ENCODE measurements at regions not wholly inside any gene's neighbourhood (a gene's known extent, or its start where the extent isn't known, plus 50 kb on each side); places are given as distances from the start of the nearest gene placed in this dataset.

- no peak overlapping the region for H3K4me3 ChIP-seq
- ATAC-seq (no peak), DNase-seq (ENCODE audit: low read depth in 1 of 2, low spot score in 1 of 2) (no peak), FAIRE-seq (no peak)
- no peak for TF ChIP-seq RFX5 (IDR thresholded peaks at IDR 0.05)
- TF ChIP-seq TP53 (CRISPR knock-in tag; IDR thresholded peaks at IDR 0.05): no peak
- no peak for TF ChIP-seq PHF8 (IDR thresholded peaks at IDR 0.05; ENCODE audit: borderline replicate concordance, low read depth)
- no peak for TF ChIP-seq BHLHE40 (IDR thresholded peaks at IDR 0.05; ENCODE audit: low read depth, low read length)
- TF ChIP-seq, protein P1, sequence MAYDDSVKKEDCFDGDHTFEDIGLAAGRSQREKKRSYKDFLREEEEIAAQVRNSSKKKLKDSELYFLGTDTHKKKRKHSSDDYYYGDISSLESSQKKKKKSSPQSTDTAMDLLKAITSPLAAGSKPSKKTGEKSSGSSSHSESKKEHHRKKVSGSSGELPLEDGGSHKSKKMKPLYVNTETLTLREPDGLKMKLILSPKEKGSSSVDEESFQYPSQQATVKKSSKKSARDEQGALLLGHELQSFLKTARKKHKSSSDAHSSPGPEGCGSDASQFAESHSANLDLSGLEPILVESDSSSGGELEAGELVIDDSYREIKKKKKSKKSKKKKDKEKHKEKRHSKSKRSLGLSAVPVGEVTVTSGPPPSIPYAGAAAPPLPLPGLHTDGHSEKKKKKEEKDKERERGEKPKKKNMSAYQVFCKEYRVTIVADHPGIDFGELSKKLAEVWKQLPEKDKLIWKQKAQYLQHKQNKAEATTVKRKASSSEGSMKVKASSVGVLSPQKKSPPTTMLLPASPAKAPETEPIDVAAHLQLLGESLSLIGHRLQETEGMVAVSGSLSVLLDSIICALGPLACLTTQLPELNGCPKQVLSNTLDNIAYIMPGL (CRISPR knock-in tag; IDR thresholded peaks at IDR 0.05; ENCODE audit: borderline replicate concordance): no peak
- TF ChIP-seq ESRRA (IDR thresholded peaks at IDR 0.05; ENCODE audit: borderline replicate concordance, low read length): no peak
- no peak for TF ChIP-seq RAD21 (conservative IDR thresholded peaks at IDR 0.05 in 1 of 2, IDR thresholded peaks at IDR 0.05 in 1 of 2)
- TF ChIP-seq TFCP2L1 (CRISPR knock-in tag; IDR thresholded peaks at IDR 0.05): no peak
- no peak for TF ChIP-seq JUNB (IDR thresholded peaks at IDR 0.05)
- no peak for TF ChIP-seq EP300 (IDR thresholded peaks at IDR 0.05)
- no peak for TF ChIP-seq CHD4 (IDR thresholded peaks at IDR 0.05; ENCODE audit: borderline replicate concordance)
- TF ChIP-seq, protein P2, sequence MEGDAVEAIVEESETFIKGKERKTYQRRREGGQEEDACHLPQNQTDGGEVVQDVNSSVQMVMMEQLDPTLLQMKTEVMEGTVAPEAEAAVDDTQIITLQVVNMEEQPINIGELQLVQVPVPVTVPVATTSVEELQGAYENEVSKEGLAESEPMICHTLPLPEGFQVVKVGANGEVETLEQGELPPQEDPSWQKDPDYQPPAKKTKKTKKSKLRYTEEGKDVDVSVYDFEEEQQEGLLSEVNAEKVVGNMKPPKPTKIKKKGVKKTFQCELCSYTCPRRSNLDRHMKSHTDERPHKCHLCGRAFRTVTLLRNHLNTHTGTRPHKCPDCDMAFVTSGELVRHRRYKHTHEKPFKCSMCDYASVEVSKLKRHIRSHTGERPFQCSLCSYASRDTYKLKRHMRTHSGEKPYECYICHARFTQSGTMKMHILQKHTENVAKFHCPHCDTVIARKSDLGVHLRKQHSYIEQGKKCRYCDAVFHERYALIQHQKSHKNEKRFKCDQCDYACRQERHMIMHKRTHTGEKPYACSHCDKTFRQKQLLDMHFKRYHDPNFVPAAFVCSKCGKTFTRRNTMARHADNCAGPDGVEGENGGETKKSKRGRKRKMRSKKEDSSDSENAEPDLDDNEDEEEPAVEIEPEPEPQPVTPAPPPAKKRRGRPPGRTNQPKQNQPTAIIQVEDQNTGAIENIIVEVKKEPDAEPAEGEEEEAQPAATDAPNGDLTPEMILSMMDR (IDR thresholded peaks at IDR 0.05): no peak
- TF ChIP-seq, protein P3, sequence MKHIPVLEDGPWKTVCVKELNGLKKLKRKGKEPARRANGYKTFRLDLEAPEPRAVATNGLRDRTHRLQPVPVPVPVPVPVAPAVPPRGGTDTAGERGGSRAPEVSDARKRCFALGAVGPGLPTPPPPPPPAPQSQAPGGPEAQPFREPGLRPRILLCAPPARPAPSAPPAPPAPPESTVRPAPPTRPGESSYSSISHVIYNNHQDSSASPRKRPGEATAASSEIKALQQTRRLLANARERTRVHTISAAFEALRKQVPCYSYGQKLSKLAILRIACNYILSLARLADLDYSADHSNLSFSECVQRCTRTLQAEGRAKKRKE (CRISPR knock-in tag; IDR thresholded peaks at IDR 0.05; ENCODE audit: low read depth): no peak
- TF ChIP-seq ZSCAN20 (CRISPR knock-in tag; IDR thresholded peaks at IDR 0.05): no peak
- no peak for TF ChIP-seq ZNF302 (CRISPR knock-in tag; IDR thresholded peaks at IDR 0.05)
- no peak for TF ChIP-seq MAZ (IDR thresholded peaks at IDR 0.05; ENCODE audit: borderline replicate concordance, low read depth, low read length)
- no peak for TF ChIP-seq CBX8 (IDR thresholded peaks at IDR 0.05)
- TF ChIP-seq RARB (CRISPR knock-in tag; IDR thresholded peaks at IDR 0.05): no peak
- no peak for TF ChIP-seq EHF (CRISPR knock-in tag; IDR thresholded peaks at IDR 0.05)
- H3K4me1 ChIP-seq: no peaks in the 10 kb centered on the region
- ChIA-PET POLR2A (no interaction called here), CTCF (no interaction called here)
- H3K4me2 ChIP-seq: no peak overlapping the region
- H3K9me3 ChIP-seq: peaks cover 19% of the 10 kb centered on the region; the same call in 2 of the 3 replicates
- no peak overlapping the region for H3K27ac ChIP-seq
These were observed 1490.7 kb downstream of the SUCLG1 start for GRCh38 chr2:82968358-82968757.

GRCh38 chr2:82964341-82964740 is 1494.7 kb downstream of the SUCLG1 start:
- H3K4me2 ChIP-seq: no peak overlapping the region
- no peaks in the 10 kb centered on the region for H3K4me1 ChIP-seq
- H3K9me3 ChIP-seq: peaks cover 21% of the 10 kb centered on the region; the same call in 1 of the 3 replicates
- CTCF ChIA-PET: no interaction called here
- POLR2A ChIA-PET: no interaction called here
- under 1% methylated on average over 4 of the region's 4 CpGs for WGBS (ENCODE audit: missing lambda C conversion rate)
- TF ChIP-seq POLR2AphosphoS2 (conservative IDR thresholded peaks at IDR 0.05; ENCODE audit: low read length) (no peak), ZSCAN20 (CRISPR knock-in tag; IDR thresholded peaks at IDR 0.05) (no peak), SREBF2 (IDR thresholded peaks at IDR 0.05) (no peak), HOXB5 (CRISPR knock-in tag; IDR thresholded peaks at IDR 0.05) (no peak), KDM1A (IDR thresholded peaks at IDR 0.05; ENCODE audit: low read depth) (no peak), CHD4 (IDR thresholded peaks at IDR 0.05; ENCODE audit: borderline replicate concordance) (no peak), RNF2 (IDR thresholded peaks at IDR 0.05; ENCODE audit: borderline replicate concordance, low read depth) (no peak)
- TF ChIP-seq, protein P2 (IDR thresholded peaks at IDR 0.05): no peak
- no peak overlapping the region for H3K27ac ChIP-seq
- no peak overlapping the region for H3K4me3 ChIP-seq
- ATAC-seq (no peak), DNase-seq (ENCODE audit: low read depth in 1 of 2, low spot score in 1 of 2) (no peak), FAIRE-seq (peak; percentile 7)
